Hepatocyte (in vitro differentiated cells): ENCODE measurements at regions not wholly inside any gene's neighbourhood (a gene's known extent, or its start where the extent isn't known, plus 50 kb on each side); places are given as distances from the start of the nearest gene placed in this dataset.

Experiments
- DNase-seq: peaks from one replicate; pipeline ENCODE4 v3.0.0-alpha.2; 2016; ENCODE audit warnings: low spot score
- H2AFZ ChIP-seq: fragments of 200-600 bp; sonication (generic); 2 replicates; pipeline ENCODE4 v1.6.0; 2016; ENCODE audit warnings: antibody characterized with exemption, mild to moderate bottlenecking
- H3K27ac ChIP-seq: fragments of 200-600 bp; sonication (generic); 2 replicates; pipeline ENCODE4 v1.5.1; 2016; ENCODE audit warnings: mild to moderate bottlenecking
- H3K27me3 ChIP-seq: fragments of 200-600 bp; sonication (generic); 2 replicates; pipeline ENCODE4 v1.6.1; 2016
- H3K36me3 ChIP-seq: fragments of 200-600 bp; sonication (generic); replicated peaks from 2 replicates; pipeline ENCODE4 v1.5.1; 2016; ENCODE audit warnings: low read depth; ENCODE audit not compliant: insufficient read depth
- H3K4me1 ChIP-seq: fragments of 200-600 bp; sonication (generic); 2 replicates; pipeline ENCODE4 v1.5.1; 2016; ENCODE audit warnings: mild to moderate bottlenecking, moderate library complexity; ENCODE audit not compliant: insufficient read depth
- H3K4me2 ChIP-seq: fragments of 200-600 bp; sonication (generic); 2 replicates; pipeline ENCODE4 v1.6.0; 2016
- H3K4me3 ChIP-seq: fragments of 200-600 bp; sonication (generic); 2 replicates; pipeline ENCODE4 v1.5.1; 2016; ENCODE audit warnings: mild to moderate bottlenecking
- H3K79me2 ChIP-seq: fragments of 200-600 bp; sonication (generic); 2 replicates; pipeline ENCODE4 v1.6.0; 2017; ENCODE audit warnings: mild to moderate bottlenecking
- H3K9me2 ChIP-seq: fragments of 200-600 bp; sonication (generic); replicated peaks from 2 replicates; pipeline ENCODE4 v1.6.0; 2017; ENCODE audit warnings: mild to moderate bottlenecking; ENCODE audit not compliant: insufficient read depth
- H3K9me3 ChIP-seq: fragments of 200-600 bp; sonication (generic); 2 replicates; pipeline ENCODE4 v1.5.1; 2016; ENCODE audit warnings: low read depth, mild to moderate bottlenecking
- H4K20me1 ChIP-seq: fragments of 200-600 bp; sonication (generic); 2 replicates; pipeline ENCODE4 v1.6.0; 2016; ENCODE audit warnings: mild to moderate bottlenecking; ENCODE audit not compliant: insufficient read depth, poor library complexity, severe bottlenecking
- CTCF ChIP-seq: fragments of 200-600 bp; sonication (generic); IDR thresholded peaks from 2 replicates; pipeline ENCODE4 v1.5.1; 2016; ENCODE audit warnings: antibody characterized with exemption, mild to moderate bottlenecking; ENCODE audit not compliant: poor library complexity
- EZH2 ChIP-seq: fragments of 200-600 bp; sonication (generic); IDR thresholded peaks from 2 replicates; pipeline ENCODE4 v1.6.1; 2016; ENCODE audit warnings: antibody characterized with exemption, mild to moderate bottlenecking, borderline replicate concordance
- EZH2phosphoT487 ChIP-seq: fragments of 200-600 bp; sonication (generic); IDR thresholded peaks from one replicate; pipeline ENCODE4 v1.6.1; 2018; ENCODE audit warnings: antibody characterized with exemption, mild to moderate bottlenecking, low read depth, moderate library complexity; ENCODE audit not compliant: unreplicated experiment, severe bottlenecking
- WGBS: methylation state at CpG from one replicate; pipeline ENCODE4 v1.1.6; 2016; ENCODE audit warnings: low lambda C conversion rate; ENCODE audit errors: missing lambda C conversion rate; 5-methylcytosine and 5-hydroxymethylcytosine counted together

GRCh38 chr15:46710401-46710960, 1006.8 kb upstream of the SEMA6D start:
- H3K4me1 ChIP-seq, result no peaks in the 10 kb centered on the region
- WGBS, result 78% methylated on average over 6 of the region's 6 CpGs
- no peak overlapping the region for H3K4me2 ChIP-seq
- H4K20me1 ChIP-seq, result no peaks in the 10 kb centered on the region
- no peak for TF ChIP-seq CTCF
- TF ChIP-seq EZH2, result no peak
- no peak for TF ChIP-seq EZH2phosphoT487
- no peaks in the 10 kb centered on the region for H3K36me3 ChIP-seq
- H3K27me3 ChIP-seq, result no peaks in the 10 kb centered on the region
- no peaks in the 10 kb centered on the region for H3K9me3 ChIP-seq
- H3K27ac ChIP-seq, result no peak overlapping the region
- no peak overlapping the region for H3K4me3 ChIP-seq
- no peaks in the 10 kb centered on the region for H3K9me2 ChIP-seq
- H3K79me2 ChIP-seq, result no peaks in the 10 kb centered on the region
- no peak for DNase-seq
- H2AFZ ChIP-seq, result no peak overlapping the region

GRCh38 chr15:46713045-46713444, 1004.3 kb upstream of the SEMA6D start:
- WGBS, result 82% methylated on average over 2 of the region's 2 CpGs
- Histone ChIP-seq H3K9me2 (no peaks in the 10 kb centered on the region), H3K4me2 (no peak overlapping the region), H3K79me2 (no peaks in the 10 kb centered on the region), H3K27ac (no peak overlapping the region), H4K20me1 (no peaks in the 10 kb centered on the region), H2AFZ (no peak overlapping the region), H3K27me3 (no peaks in the 10 kb centered on the region), H3K9me3 (no peaks in the 10 kb centered on the region), H3K4me3 (no peak overlapping the region), H3K36me3 (no peaks in the 10 kb centered on the region), H3K4me1 (no peaks in the 10 kb centered on the region)
- DNase-seq, result no peak
- TF ChIP-seq CTCF, result no peak
- no peak for TF ChIP-seq EZH2
- no peak for TF ChIP-seq EZH2phosphoT487

GRCh38 chr15:46714950-46715349, 1002.4 kb upstream of the SEMA6D start:
- no peaks in the 10 kb centered on the region for H3K27me3 ChIP-seq

More at GRCh38 chr15:46714950-46715349, 1002.4 kb upstream of the SEMA6D start:
- 64% methylated on average over 2 of the region's 2 CpGs for WGBS
- no peak overlapping the region for H2AFZ ChIP-seq
- H4K20me1 ChIP-seq, result no peaks in the 10 kb centered on the region
- no peaks in the 10 kb centered on the region for H3K36me3 ChIP-seq
- no peak overlapping the region for H3K4me2 ChIP-seq
- no peak overlapping the region for H3K27ac ChIP-seq
- no peaks in the 10 kb centered on the region for H3K9me3 ChIP-seq
- H3K4me1 ChIP-seq, result no peaks in the 10 kb centered on the region
- no peaks in the 10 kb centered on the region for H3K9me2 ChIP-seq
- TF ChIP-seq EZH2 (no peak), CTCF (no peak)
- H3K79me2 ChIP-seq, result no peaks in the 10 kb centered on the region
- no peak for DNase-seq
- no peak overlapping the region for H3K4me3 ChIP-seq
